Kidney epithelial cell (primary cell): ENCODE measurements at regions not wholly inside any gene's neighbourhood (a gene's known extent, or its start where the extent isn't known, plus 50 kb on each side); places are given as distances from the start of the nearest gene placed in this dataset.
"Not testable (repeated sequence)": the region's sequence is repeated elsewhere in the genome, so short reads cannot be mapped to it uniquely, and the experiment has no call there.

Experiments
- DNase-seq: peaks from one replicate; pipeline ENCODE4 v3.0.0-alpha.2; 2010; ENCODE audit warnings: low read depth
- H3K27me3 ChIP-seq: 2 replicates; pipeline ENCODE4 v1.6.0; 2011; ENCODE audit warnings: low read length; ENCODE audit not compliant: control insufficient read depth, insufficient read depth
- H3K36me3 ChIP-seq: 2 replicates; pipeline ENCODE4 v1.5.1; 2011; ENCODE audit warnings: low read length; ENCODE audit not compliant: control insufficient read depth, insufficient read depth
- H3K4me3 ChIP-seq: 2 replicates; pipeline ENCODE4 v1.5.1; 2011; ENCODE audit warnings: low read depth, mild to moderate bottlenecking, control low read depth, low read length
- CTCF ChIP-seq: IDR thresholded peaks from 2 replicates; pipeline ENCODE4 v1.5.1; 2011; ENCODE audit warnings: mild to moderate bottlenecking, moderate library complexity, low read length, control low read depth, inconsistent platforms; ENCODE audit not compliant: insufficient read depth, poor library complexity, severe bottlenecking

- Histone ChIP-seq H3K36me3 (no peaks in the 10 kb centered on the region), H3K4me3 (no peak overlapping the region), H3K27me3 (no peaks in the 10 kb centered on the region)
- no peak for TF ChIP-seq CTCF
- no peak for DNase-seq
These were observed 54.4 kb upstream of the RBFOX2 start for GRCh38 chr22:36083056-36083455.

GRCh38 chr22:36081023-36081431 lies 52.4 kb upstream of the RBFOX2 start:
- Histone ChIP-seq H3K4me3 (no peak overlapping the region), H3K27me3 (no peaks in the 10 kb centered on the region), H3K36me3 (no peaks in the 10 kb centered on the region)
- no peak for TF ChIP-seq CTCF
- DNase-seq = peak; percentile 78

GRCh38 chr22:36080281-36080680 lies 51.7 kb upstream of the RBFOX2 start:
- not testable (repeated sequence) for H3K27me3 ChIP-seq, H3K4me3 ChIP-seq, H3K36me3 ChIP-seq, DNase-seq

GRCh38 chr22:36079041-36079440 lies 50.4 kb upstream of the RBFOX2 start:
- no peak for TF ChIP-seq CTCF
- Histone ChIP-seq H3K27me3 (no peaks in the 10 kb centered on the region), H3K36me3 (no peaks in the 10 kb centered on the region), H3K4me3 (no peak overlapping the region)
- DNase-seq = no peak
